ENCODE measurements at regions not wholly inside any gene's neighbourhood (a gene's known extent, or its start where the extent isn't known, plus 50 kb on each side); places are given as distances from the start of the nearest gene placed in this dataset.

DNA sequence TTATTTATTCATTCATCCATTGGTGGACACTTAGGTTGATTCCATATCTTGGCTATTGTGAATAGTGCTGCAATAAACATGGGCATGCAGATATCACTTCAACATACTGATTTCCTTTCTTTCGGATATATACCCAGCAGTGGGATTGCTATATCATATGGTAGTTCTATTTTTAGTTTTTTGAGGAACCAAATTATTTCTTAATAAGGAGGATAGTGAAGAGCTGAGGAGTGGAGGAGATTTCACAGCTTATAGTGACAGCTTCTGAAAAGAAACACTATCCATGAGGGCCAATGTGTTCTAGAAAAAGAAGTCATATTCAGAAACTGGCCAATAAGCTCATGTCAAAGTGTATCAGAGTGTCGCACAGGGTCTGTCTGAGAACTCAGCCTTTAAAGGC, 183.3 kb downstream of the SEC61B start:
- no peak for DNase-seq

DNA sequence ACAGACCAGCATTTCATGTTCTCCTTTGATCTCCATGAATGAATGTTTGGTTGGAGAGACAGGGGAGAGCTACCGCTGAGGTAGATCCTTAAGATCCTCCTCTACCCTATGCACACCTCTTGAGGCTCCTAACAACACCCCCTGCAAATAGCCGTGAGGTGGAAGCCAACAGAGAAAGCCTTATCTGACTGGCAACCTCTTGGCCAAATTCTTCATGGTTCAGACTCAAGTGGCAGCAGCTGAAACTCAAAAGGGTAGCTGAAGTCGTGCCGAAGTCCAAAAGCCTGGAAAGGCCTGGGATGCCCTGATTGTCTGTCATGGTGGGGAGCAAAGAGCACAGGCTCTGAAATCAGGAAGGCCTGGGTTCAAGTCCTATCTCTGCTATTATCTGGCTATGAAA, 184.9 kb downstream of the SEC61B start:
- DNase-seq, result no peak

DNA sequence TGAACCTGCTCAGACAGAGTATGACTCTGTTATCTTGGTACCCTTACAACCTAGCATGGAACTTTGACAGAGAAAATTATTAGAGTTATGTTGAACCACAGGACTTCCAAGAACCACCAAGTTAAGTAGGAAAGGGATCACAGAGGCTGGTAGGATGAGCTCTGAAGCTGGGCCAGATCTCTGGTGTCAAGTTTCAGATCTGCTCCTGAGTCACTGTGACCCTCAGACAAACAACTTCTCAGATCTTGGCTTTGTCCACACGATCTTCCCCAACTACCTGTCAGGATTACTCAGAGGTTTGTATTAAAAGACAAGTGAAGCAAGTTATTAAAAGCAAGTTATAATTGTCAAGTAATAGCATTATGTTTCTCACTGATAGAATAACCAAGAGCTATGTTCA, 189.0 kb downstream of the SEC61B start:
- no peak for DNase-seq

DNA sequence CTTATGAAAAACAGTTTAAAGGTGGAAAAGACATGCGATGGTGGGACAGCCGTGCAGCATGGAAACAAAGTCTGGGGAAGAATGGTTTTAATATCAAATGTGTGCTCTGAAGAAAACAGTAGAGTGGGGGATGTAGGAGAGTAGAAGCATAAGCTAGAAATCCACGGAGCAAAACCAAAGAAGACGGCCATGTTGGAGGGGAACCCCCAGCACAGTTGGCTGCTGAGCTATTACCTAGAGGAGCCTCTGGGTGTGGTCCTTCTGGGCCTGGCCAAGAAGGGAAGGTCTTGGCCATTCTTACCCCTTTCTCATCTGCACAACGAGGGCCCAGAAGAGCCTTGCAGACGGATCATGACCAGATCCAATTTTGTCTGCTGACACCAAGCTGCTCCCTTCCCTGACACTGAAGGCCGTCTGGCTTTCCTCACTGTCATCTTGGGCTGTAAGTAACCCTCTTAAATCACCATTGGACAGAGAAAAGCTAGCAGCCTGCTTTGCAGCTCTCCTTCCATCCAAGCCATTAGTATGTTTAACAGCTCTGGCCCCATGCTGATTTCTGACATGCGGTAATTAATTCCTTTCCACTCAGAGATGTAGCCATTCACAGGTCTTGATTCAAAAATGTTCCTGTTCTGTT, 189.5 kb downstream of the SEC61B start:
- no peak for DNase-seq

DNA sequence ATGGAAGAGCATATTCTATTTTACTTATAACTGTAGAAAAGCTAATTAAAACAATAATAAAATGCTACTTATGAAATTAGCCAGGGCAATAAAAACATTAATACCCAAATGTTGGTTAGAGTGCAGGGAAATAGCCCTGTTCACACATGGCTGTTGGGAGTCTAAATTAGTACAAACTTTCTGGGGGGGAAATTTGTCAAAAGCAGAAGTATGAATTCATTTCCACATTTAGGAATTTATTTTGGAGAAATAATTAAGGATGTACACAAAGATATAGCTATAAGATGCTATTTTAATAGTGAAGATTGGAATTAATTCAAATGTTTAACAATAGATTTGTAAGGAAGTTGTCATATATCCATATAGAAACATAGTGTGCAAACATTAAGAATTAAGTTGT, 190.5 kb downstream of the SEC61B start:
- no peak for DNase-seq

DNA sequence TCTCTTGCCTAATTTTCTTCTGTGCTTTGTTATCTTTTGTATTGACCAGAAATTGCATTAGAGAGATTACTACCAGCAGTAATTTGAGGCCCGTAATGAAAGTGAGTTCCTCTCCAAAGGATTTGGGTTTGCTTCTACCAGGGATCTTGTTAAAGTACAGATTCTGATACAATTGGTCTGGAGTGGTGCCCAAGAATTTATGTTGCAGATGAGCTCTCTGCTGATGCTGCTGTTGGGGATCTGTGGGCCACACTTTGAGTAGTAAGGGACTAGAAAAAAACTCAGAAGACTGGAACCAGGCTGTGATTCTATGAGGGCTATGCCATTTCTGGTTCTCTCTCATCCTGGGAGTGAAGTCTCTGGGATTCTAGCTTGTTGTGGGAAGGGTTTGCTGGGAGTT, 192.2 kb downstream of the SEC61B start:
- DNase-seq, result no peak

DNA sequence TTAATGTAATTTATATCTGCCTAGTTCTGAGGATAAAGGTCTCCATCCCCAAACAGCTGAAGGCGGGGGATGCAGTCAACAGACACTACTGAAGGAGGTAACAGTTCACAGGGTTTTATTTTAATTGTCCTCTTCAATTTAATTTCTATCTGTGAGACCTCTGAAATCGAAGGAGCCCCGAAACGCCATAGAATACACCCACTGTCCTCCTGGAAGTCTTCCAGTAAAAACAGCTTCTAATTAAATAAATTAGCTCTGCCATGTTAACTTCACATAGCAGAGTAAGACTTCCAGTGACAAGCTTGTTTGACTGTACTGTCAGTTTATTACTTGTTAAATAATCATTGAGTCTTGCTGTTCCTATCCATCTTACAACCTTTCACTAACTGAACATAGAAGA, 193.5 kb downstream of the SEC61B start:
- DNase-seq, result no peak

DNA sequence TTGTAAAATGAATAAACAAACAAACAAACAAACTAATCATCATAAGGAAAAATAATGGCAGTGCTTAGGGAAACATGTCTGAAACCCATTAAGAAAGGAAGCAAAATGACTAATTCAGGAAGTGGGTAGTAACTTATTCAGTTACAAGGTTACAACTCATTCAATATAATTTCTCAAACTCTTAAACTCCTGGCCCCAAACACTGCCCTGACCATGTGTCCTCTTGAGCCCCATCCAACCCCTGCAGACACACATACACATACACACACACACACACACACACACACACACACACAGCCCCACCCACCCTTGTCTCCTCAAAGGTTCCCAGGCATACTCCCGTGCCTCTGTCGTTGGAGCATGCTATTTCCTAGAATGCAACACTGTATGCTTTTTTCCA, 193.9 kb downstream of the SEC61B start:
- no peak for DNase-seq

DNA sequence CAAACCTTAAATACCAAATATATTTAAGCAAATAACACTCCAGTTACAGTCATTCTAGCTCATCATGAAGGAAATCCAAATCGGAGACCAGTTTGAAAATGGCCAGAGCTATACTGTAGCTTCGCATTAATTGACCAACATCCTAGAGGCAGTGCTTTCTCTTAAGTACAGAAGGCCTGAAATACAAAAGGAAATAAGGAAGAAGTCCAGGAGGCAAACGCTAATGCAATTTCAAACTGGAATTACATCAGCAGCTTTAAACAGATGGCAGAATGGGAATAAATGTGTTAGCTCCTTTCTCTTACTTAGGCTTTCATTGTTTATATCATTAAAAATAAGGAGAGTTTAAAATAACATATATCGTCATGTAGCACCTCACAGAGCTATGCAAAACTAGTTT, 197.0 kb downstream of the SEC61B start:
- no peak for DNase-seq

DNA sequence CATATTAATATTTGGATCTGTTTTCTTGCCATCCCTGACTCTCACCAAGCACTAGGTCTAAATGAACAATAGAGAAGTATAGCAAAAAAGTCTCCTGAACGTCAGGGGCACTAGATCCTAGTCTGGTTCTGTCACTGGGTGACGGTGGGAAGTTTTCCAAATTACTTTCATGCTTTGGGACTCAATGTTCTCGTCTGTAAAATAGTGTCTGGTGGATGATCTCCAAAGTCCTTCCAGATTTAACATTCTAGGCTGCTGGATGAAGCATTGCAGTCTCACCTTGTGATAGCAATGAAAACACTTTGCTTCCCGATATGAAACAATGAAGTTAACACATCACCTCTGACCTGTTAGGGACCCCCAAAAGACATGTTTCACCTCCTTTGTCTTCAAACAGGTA, 199.3 kb downstream of the SEC61B start:
- DNase-seq, result no peak

DNA sequence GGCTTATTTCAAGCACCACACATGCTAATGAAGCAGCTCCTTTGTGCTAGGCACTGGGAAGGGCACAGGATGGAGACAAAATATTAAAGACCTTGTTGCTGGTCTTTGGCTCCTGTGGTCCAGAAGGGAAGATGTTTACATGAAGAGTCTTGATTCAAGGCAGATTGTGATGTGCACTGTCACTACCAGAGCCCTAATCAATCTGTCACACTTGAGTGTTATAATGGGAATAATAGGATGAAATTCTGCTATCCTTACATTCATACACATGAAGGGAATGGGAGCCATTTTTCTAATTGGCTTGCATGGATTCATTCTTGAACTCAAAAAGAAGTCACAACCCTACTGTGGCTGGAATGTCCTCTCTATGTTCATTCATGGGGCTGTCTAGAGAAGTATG, 203.0 kb downstream of the SEC61B start:
- no peak for DNase-seq

DNA sequence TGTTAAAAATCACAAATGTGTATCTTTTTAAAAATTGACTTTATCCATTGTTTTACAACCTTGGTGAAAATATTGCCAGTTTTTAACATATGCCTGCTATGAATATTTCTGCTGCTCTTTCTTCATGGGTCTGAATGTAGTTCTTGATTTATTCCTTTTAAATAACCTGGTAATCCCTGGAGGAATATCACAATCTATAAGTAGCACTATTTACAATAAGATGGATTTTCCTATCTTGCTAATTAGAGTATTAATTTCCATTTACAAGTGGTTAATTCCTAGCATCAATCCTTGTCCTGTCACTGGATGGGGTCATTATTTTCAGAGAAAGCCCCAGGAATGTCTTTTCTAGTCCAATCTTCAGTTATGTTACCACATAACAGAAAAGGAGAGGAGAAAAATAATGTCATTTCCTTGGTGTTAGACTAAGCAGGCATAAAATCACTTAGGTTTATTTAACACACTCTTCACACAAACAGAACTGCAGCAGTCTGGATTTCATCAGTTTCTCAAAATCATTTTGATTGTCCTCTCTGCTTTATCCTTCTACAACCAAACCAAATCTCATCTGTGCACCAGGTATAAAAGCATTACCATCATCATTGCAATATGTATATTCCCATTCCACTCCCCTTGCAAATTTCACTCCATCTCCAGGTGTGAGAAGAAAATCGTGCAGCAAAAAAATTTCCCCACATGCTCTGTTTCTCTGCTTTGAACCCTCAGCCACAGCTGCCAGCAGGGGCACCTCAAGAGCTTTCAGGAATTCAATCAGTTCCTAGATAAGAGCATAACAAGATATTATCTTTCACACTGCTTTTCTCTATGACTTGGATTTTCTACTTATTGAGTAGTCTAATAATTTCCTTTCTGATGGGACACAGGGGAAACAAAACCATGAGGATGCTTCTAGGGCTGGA, 204.1 kb downstream of the SEC61B start:
- DNase-seq, result no peak

DNA sequence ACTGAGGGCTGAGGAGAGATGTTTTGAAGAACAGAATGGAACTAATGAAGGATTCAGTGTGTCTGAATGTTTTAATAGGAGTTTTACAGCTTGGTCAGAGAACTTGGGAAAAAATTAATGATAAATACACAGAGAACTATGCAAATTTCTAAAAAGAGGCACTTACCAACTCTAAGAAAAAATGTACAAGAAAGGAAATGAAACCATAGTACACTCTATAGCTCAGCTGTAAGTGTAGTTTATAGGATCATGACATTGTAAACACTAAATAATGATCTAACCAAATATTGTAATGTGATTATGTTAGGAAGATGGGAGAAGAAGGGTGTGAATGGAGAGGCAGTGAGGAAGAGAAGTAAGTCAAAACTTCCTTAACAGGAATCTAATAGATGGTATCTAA, 205.2 kb downstream of the SEC61B start:
- no peak for DNase-seq

DNA sequence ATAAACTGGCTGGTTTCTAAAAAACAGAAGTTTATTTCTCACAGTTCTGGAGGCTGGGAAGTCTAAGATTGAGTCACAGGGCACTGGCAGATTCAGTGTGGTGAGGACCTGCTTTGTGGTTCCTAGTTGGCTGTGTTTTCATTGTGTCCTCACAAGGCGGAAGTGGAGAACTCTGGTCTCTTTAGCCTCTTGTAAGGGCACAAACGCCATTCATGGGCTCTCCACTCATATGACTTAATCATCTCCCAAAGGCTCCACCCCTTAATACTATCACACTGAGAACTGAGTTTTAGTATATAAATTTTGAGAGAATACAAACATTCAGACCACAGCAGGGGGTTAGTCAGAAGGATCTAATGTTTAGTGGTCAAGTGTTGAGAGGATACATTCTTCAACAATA, 208.2 kb downstream of the SEC61B start:
- no peak for DNase-seq

DNA sequence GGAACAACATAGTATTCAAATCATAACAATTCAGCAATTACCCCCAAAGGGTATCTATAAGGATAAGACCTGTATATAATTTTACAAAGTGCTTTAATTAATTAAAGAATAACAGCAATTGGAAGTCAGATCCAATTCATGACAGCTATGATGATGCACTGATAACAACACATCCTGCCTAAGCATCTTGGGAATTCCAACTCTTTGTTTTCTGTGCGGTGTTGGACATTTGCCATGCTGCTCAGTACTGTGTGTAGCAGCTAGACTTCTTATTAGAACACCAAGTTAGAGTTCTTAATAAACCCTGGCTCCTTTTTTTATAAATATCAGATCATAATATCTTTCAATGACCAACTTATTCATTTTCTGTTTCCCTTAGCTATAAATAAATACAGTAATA, 209.0 kb downstream of the SEC61B start:
- DNase-seq, result no peak

DNA sequence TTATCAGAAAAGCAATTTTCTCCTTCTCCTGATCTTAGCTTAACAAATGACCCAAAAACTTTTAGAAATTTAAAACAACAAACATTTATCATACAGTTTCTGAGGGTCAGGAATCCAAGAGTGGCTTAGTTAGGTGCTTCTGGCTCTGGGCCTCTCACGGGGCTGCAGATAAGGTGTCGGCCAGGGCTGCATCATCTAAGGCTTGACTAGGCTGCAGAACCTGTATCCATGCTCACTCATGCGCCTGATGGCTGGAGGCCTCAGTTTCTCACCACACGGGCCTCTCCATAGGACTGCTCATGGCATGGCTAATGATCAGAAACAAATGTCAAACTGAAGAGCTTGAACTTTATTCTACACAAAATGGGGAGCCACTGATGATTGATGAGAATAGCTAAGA, 210.0 kb downstream of the SEC61B start:
- no peak for DNase-seq

DNA sequence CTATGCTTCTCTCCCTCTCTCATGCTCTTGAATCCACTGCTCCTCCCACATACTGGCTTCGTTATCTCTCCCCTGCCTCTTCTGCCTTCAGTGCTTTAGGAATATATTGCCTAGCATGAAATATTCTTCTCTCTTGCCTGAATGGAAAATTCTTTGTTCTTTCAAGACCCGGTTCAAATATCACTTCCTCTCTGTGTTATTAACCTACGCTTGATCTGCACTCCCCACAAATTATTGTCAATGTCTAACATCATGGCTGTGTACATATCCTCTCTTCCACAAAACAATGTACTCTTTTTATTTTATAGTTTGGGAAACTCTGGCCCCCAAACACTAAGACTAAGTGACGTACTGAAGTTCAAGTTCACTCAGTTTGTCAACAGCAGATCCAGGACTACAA, 211.0 kb downstream of the SEC61B start:
- DNase-seq, result no peak

DNA sequence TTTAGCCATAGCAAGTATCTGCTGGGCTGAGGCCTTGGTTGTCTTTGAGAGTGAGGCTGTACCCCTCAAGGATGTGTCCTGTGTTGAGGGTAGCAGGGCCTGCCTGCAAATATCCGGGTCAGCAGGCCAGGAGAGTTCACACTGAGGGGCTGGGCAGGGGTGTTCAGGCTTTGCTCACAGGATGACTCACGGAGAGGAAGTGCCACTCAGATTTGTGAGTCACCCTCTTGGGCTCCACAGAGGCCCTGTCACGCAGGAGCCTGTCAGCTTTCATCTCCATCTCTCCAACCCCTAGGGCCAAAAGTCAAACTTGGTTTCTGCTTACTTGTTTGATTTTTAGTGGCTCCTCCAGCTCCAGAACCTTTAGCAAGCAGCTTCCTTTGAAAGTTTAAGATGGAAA, 211.5 kb downstream of the SEC61B start:
- DNase-seq, result no peak

DNA sequence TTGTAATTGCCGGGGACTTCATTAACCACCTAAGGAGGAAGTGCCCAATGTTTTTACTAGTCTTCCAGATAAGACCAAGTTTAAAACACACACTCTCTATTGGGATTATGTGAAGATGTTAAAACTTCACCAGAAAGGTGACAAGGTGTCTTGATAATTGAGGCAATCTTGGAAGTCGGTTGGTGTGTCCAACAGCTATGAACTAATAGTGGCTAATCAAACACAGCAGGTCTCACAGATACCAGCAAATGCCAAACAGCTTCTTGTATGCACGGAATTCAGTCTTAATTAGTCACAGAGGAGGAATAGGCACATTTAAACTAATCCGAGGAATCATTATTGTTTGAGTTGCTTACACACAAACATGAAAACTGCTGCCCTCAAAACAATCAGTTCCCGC, 214.5 kb downstream of the SEC61B start:
- DNase-seq, result no peak

DNA sequence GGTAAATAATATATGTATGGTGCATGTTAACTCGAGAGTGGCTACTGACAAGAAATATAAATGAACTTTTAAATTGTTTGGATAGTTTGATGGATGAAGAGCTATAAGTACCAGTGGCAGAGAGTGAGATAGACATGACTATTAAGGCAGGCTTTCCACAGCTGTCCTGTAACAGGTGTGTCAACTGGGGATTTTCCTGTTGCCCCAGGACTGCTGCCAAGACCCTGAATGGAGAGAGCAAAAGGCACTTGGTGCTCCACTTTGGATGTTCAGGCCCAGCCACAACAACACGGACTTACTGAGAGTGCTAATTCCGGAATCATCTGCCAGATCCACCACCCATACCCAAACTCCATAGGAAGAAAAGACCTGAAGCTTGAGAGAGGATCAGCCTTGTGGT, 215.1 kb downstream of the SEC61B start:
- no peak for DNase-seq

DNA sequence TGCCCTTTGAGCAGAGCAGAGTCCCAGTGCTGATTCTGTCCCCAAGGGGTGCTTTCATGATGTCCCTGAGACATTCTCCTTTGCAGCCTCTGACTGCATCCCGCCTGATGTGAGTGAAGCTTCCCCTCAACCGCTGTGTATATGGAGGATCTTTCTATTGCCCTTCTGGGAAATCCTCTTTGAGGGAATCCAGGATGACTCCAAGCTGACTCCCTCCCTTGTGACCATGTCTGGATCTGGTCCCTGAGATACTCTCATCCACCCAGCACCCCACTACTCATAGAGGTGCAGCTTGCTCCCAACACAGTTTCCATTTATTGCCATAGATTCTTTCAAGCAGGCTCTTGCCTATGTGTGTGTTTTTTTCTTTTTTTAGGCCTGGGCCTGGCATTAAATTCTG, 216.5 kb downstream of the SEC61B start:
- no peak for DNase-seq

DNA sequence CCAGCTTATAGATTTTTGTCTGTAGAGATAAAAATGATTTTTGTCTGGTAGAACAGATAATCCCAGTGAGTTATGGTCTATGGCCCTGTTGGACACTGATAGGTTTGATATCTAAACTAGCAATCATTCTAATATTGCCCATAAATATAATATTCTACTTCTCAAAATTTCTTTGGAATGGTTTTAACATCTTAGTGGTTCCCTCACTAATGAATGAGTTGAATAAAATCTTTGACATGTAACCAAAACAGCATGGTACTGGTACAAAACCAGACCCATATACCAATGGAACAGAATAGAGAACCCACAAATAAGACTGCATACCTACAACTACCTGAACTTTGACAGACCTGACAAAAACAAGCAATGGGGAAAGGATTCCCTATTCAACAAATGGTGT, 219.7 kb downstream of the SEC61B start:
- no peak for DNase-seq

DNA sequence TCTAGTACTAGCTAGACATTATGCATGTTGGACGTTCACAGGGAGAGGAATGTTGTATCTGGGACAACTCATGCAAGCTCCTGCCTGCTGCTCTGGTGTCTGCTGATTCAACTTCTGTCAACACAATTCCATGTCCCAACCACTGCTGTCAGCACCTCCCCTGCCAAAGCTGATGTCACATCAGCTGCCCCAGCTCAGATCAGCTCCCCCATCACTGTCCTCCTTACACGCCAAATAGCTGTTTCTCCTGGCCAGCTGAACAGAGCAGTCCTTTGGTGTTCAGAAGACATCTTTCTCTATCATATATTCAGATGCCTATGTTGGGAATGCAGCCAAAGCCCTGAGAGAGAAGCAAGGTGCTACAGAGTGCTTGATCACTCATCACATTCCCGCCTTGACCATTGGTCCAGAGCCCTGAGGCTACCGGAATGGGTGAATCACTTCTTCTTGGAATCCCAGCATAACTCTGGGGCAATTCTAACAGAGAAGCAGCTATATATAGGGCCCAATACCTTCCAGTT, 223.3 kb downstream of the SEC61B start:
- no peak for DNase-seq

DNA sequence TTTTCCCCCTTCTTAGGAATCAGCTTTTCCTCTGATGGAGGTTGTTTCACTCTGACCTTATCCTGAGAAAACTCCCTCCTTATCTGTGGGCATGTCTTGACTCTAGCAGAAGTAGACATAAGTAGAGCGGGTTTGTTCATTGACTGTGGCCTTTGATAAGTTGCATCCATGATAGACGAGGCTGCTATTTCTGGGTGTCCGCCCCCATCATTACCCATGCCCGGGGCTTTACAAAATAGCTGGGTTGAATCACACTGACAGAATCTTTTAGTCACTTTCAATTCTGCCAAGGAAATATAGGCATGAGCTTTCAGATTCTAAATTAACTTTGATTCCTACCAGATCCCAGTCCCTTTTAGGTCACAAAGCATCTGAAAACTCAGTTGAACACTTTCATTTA, 223.8 kb downstream of the SEC61B start:
- DNase-seq, result no peak

DNA sequence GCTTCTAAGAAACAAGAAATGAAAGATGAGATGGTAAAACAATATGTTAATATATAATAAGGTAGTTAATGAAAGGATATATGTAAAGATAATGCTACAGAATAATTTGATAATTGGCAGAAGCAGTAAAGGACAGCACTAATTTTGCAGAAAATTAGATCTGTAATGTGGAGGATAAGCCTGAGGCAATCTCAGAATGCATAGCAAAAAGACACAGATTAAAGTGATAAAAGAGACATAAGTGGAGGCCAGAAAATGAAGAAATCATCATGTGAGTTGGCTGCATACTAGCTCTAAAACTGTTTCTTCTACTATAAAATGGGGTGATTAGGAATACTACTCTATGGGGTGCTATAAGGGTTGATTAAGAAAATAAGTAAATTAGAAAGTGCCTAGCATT, 225.9 kb downstream of the SEC61B start:
- no peak for DNase-seq
